Neutrophil (primary cell): ENCODE measurements at regions not wholly inside any gene's neighbourhood (a gene's known extent, or its start where the extent isn't known, plus 50 kb on each side); places are given as distances from the start of the nearest gene placed in this dataset.

ENCODE experiments used
- H3K27ac ChIP-seq: fragments of 200-600 bp; sonication (generic); 2 replicates; pipeline ENCODE4 v1.5.1; 2016; ENCODE audit warnings: mild to moderate bottlenecking, moderate library complexity
- H3K27me3 ChIP-seq: fragments of 200-600 bp; sonication (generic); 2 replicates; pipeline ENCODE4 v1.6.0; 2016; ENCODE audit warnings: mild to moderate bottlenecking
- H3K36me3 ChIP-seq: fragments of 200-600 bp; sonication (generic); 2 replicates; pipeline ENCODE4 v1.5.1; 2017
- H3K4me1 ChIP-seq, 2 experiments: fragments of 200-600 bp in 1 of 2; sonication (generic) in 1 of 2; 1 replicate in 1 of 2; 2 replicates in 1 of 2; pipeline versions ENCODE4 v1.5.1 to v1.6.1; 2013 to 2016; ENCODE audit warnings: low read depth in 1 of 2, low read length in 1 of 2, mild to moderate bottlenecking in 1 of 2, moderate library complexity in 1 of 2; ENCODE audit not compliant: control insufficient read depth in 1 of 2, insufficient read depth in 1 of 2
- H3K4me3 ChIP-seq, 2 experiments: fragments of 200-600 bp in 1 of 2; sonication (generic) in 1 of 2; 1 replicate in 1 of 2; 2 replicates in 1 of 2; pipeline ENCODE4 v1.5.1; 2013 to 2016; ENCODE audit warnings: low read depth in 1 of 2, low read length in 1 of 2, mild to moderate bottlenecking in 1 of 2, moderate library complexity in 1 of 2
- H3K9me3 ChIP-seq: fragments of 200-600 bp; sonication (generic); 2 replicates; pipeline ENCODE4 v1.5.1; 2016
- CTCF ChIP-seq: fragments of 200-600 bp; sonication (generic); IDR thresholded peaks from 2 replicates; pipeline ENCODE4 v1.5.1; 2016; ENCODE audit warnings: antibody characterized with exemption

DNA sequence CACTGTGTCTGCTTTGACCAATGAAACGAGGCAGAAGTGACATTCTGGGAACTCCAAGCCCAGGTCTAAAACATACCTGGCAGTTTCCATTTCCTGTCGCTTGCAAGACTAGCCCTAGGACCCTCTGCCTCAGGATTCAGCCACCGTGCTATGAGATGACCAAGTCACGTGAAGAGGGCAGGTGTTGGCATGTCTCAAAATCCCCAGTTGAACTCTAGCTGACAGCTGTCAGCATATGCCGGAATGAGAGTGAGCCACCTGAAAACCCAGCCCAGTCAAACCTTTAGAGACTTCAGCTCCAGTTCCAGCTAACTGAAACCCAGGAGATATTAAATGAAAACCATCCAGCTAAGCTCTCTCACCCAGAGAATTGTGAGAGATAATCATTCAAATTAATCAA, 89.9 kb upstream of the PPP1R3A start:
- H3K9me3 ChIP-seq, result no peaks in the 10 kb centered on the region
- no peak overlapping the region for H3K27ac ChIP-seq
- no peak overlapping the region for H3K4me3 ChIP-seq

GRCh38 chr7:114007386-114007785, 88.6 kb upstream of the PPP1R3A start:
- H3K4me3 ChIP-seq, result no peak overlapping the region
- H3K27ac ChIP-seq, result no peak overlapping the region
- no peak for TF ChIP-seq CTCF
- H3K9me3 ChIP-seq, result no peaks in the 10 kb centered on the region
- H3K4me1 ChIP-seq, result no peaks in the 10 kb centered on the region
- H3K27me3 ChIP-seq, result no peaks in the 10 kb centered on the region
- H3K36me3 ChIP-seq, result no peaks in the 10 kb centered on the region

More for the DNA sequence above, 89.9 kb upstream of the PPP1R3A start:
- no peaks in the 10 kb centered on the region for H3K4me1 ChIP-seq
- H3K36me3 ChIP-seq, result no peaks in the 10 kb centered on the region
- no peaks in the 10 kb centered on the region for H3K27me3 ChIP-seq
- no peak for TF ChIP-seq CTCF

DNA sequence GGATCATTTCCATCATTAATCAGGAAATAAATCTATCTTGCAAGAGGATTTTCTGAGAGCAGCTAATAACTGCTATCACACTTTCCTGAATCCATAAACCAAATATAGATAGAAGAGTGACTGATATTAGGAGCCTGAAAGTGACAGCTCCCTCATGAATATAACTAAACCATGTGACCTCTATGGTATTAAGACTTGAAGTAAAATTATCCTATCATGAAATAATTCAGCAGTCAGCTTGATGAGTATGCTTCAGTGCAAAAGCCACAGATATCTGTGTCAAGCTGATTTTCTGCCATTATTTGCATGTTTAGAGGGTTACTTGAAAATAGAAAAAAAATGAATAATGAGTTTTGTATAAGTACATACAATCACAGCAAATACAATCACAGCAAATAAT, 80.1 kb upstream of the PPP1R3A start:
- Histone ChIP-seq H3K36me3 (no peaks in the 10 kb centered on the region), H3K4me1 (no peaks in the 10 kb centered on the region), H3K27me3 (no peaks in the 10 kb centered on the region), H3K27ac (no peak overlapping the region), H3K9me3 (no peaks in the 10 kb centered on the region), H3K4me3 (no peak overlapping the region)
- TF ChIP-seq CTCF, result no peak

- no peaks in the 10 kb centered on the region for H3K27me3 ChIP-seq
- no peak for TF ChIP-seq CTCF
- H3K27ac ChIP-seq, result no peak overlapping the region
- no peaks in the 10 kb centered on the region for H3K9me3 ChIP-seq
- no peaks in the 10 kb centered on the region for H3K4me1 ChIP-seq
- H3K4me3 ChIP-seq, result no peak overlapping the region
- H3K36me3 ChIP-seq, result no peaks in the 10 kb centered on the region
Observed at GRCh38 chr7:113996405-113996804, 77.6 kb upstream of the PPP1R3A start.

- Histone ChIP-seq H3K27ac (no peak overlapping the region), H3K9me3 (no peaks in the 10 kb centered on the region), H3K4me1 (no peaks in the 10 kb centered on the region), H3K4me3 (no peak overlapping the region), H3K36me3 (no peaks in the 10 kb centered on the region), H3K27me3 (no peaks in the 10 kb centered on the region)
- TF ChIP-seq CTCF, result no peak
Observed at GRCh38 chr7:113986216-113986615, 67.4 kb upstream of the PPP1R3A start.

DNA sequence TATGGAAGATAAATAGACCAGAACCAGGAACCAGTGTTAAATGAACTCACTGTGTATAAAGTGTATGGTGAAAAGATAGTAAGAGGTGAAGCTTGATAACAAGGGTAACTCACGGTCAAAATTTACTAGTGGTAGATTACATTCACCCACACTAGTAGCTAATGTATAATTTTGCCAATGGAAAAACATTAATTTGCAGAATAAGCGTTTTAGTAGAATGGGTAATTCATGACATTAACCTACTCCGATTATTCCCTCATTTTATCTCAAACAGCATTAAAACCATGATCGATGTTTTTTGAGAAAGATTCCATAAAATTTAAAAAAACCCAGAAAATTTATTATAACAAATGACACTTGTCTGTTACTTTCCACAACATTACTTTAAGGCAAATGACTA, 57.7 kb upstream of the PPP1R3A start:
- H3K27me3 ChIP-seq, result no peaks in the 10 kb centered on the region
- H3K4me1 ChIP-seq, result no peaks in the 10 kb centered on the region
- TF ChIP-seq CTCF, result no peak
- H3K9me3 ChIP-seq, result no peaks in the 10 kb centered on the region
- H3K27ac ChIP-seq, result no peak overlapping the region
- H3K4me3 ChIP-seq, result no peak overlapping the region
- H3K36me3 ChIP-seq, result no peaks in the 10 kb centered on the region
